H9 (cell line): ENCODE measurements at regions not wholly inside any gene's neighbourhood (a gene's known extent, or its start where the extent isn't known, plus 50 kb on each side); places are given as distances from the start of the nearest gene placed in this dataset.

Experiments
- DNase-seq: peaks from one replicate; pipeline ENCODE4 v3.0.0-alpha.2; 2017
- H2AFZ ChIP-seq: one replicate; pipeline ENCODE4 v1.6.1; 2013; ENCODE audit warnings: mild to moderate bottlenecking, low read length, control low read depth, moderate library complexity
- H2AK5ac ChIP-seq: 2 replicates; pipeline ENCODE4 v1.6.1; 2013; ENCODE audit warnings: low read length, control low read depth, mixed read lengths; ENCODE audit not compliant: insufficient read length
- H2BK120ac ChIP-seq: one replicate; pipeline ENCODE4 v1.6.1; 2013; ENCODE audit warnings: low read depth, mild to moderate bottlenecking, low read length, control low read depth, inconsistent platforms; ENCODE audit not compliant: poor library complexity, severe bottlenecking
- H2BK12ac ChIP-seq: 2 replicates; pipeline ENCODE4 v1.6.1; 2013; ENCODE audit warnings: low read length, control low read depth, mixed read lengths, low read depth; ENCODE audit not compliant: insufficient read length
- H2BK15ac ChIP-seq: 2 replicates; pipeline ENCODE4 v1.6.1; 2013; ENCODE audit warnings: low read depth, low read length, control low read depth
- H2BK20ac ChIP-seq: one replicate; pipeline ENCODE4 v1.6.1; 2013; ENCODE audit warnings: low read depth, mild to moderate bottlenecking, low read length, control low read depth, inconsistent platforms; ENCODE audit not compliant: poor library complexity, severe bottlenecking
- H2BK5ac ChIP-seq: 2 replicates; pipeline ENCODE4 v1.6.1; 2013; ENCODE audit warnings: low read length, control low read depth, mixed read lengths; ENCODE audit not compliant: insufficient read length
- H3K14ac ChIP-seq: 2 replicates; pipeline ENCODE4 v1.6.1; 2013; ENCODE audit warnings: low read length, control low read depth; ENCODE audit not compliant: insufficient read depth
- H3K18ac ChIP-seq: 2 replicates; pipeline ENCODE4 v1.6.1; 2013; ENCODE audit warnings: low read depth, mild to moderate bottlenecking, mixed read lengths, low read length, control low read depth; ENCODE audit not compliant: insufficient read length
- H3K23ac ChIP-seq: 2 replicates; pipeline ENCODE4 v1.6.1; 2013; ENCODE audit warnings: low read length, control low read depth, mixed read lengths, low read depth; ENCODE audit not compliant: insufficient read length
- H3K23me2 ChIP-seq: 2 replicates; pipeline ENCODE4 v1.6.1; 2013; ENCODE audit warnings: low read depth, mild to moderate bottlenecking, mixed read lengths, low read length, control low read depth; ENCODE audit not compliant: insufficient read length, poor library complexity, severe bottlenecking
- H3K27ac ChIP-seq: 2 replicates; pipeline ENCODE4 v1.5.1; 2013; ENCODE audit warnings: low read length, control low read depth, mixed read lengths, low read depth; ENCODE audit not compliant: insufficient read length
- H3K27me3 ChIP-seq: 2 replicates; pipeline ENCODE4 v1.6.1; 2013; ENCODE audit warnings: low read length, control low read depth, inconsistent platforms; ENCODE audit not compliant: insufficient read depth
- H3K4ac ChIP-seq: 2 replicates; pipeline ENCODE4 v1.6.1; 2013; ENCODE audit warnings: low read depth, mild to moderate bottlenecking, control low read depth, inconsistent platforms, low read length, moderate library complexity
- H3K4me1 ChIP-seq: 2 replicates; pipeline ENCODE4 v1.6.1; 2013; ENCODE audit warnings: low read length, control low read depth, inconsistent platforms; ENCODE audit not compliant: insufficient read depth
- H3K4me2 ChIP-seq: 2 replicates; pipeline ENCODE4 v1.6.1; 2013; ENCODE audit warnings: low read length, control low read depth, mixed read lengths; ENCODE audit not compliant: insufficient read length, insufficient read depth
- H3K56ac ChIP-seq: 2 replicates; pipeline ENCODE4 v1.6.1; 2013; ENCODE audit warnings: low read depth, mild to moderate bottlenecking, mixed read lengths, low read length, control low read depth; ENCODE audit not compliant: insufficient read length
- H3K79me1 ChIP-seq: 2 replicates; pipeline ENCODE4 v1.6.1; 2013; ENCODE audit warnings: low read depth, mild to moderate bottlenecking, moderate library complexity, low read length, control low read depth, inconsistent platforms; ENCODE audit not compliant: insufficient read depth, poor library complexity, severe bottlenecking
- H3K79me2 ChIP-seq: 2 replicates; pipeline ENCODE4 v1.6.1; 2013; ENCODE audit warnings: low read length, control low read depth, inconsistent platforms; ENCODE audit not compliant: insufficient read depth
- H3K9ac ChIP-seq: 2 replicates; pipeline ENCODE4 v1.6.1; 2013; ENCODE audit warnings: low read length, control low read depth, mixed read lengths; ENCODE audit not compliant: insufficient read length; ENCODE audit errors: extremely low read depth
- H3K9me3 ChIP-seq: one replicate; pipeline ENCODE4 v1.6.1; 2013; ENCODE audit warnings: low read depth, low read length, inconsistent platforms; ENCODE audit not compliant: control insufficient read depth
- H3T11ph ChIP-seq: one replicate; pipeline ENCODE4 v1.6.1; 2013; ENCODE audit warnings: mild to moderate bottlenecking, low read length, control low read depth, inconsistent platforms
- H4K20me1 ChIP-seq: one replicate; pipeline ENCODE4 v1.6.1; 2013; ENCODE audit not compliant: control insufficient read depth, insufficient read length, insufficient read depth
- H4K5ac ChIP-seq: 2 replicates; pipeline ENCODE4 v1.6.1; 2013; ENCODE audit warnings: low read depth, mild to moderate bottlenecking, mixed read lengths, low read length, control low read depth; ENCODE audit not compliant: insufficient read length
- H4K8ac ChIP-seq: replicated peaks from 2 replicates; pipeline ENCODE4 v1.6.1; 2013; ENCODE audit warnings: low read length, control low read depth, mixed read lengths, low read depth; ENCODE audit not compliant: insufficient read length
- H4K91ac ChIP-seq: 2 replicates; pipeline ENCODE4 v1.6.1; 2013; ENCODE audit warnings: low read depth, mild to moderate bottlenecking, moderate library complexity, mixed read lengths, low read length, control low read depth; ENCODE audit not compliant: insufficient read length
- H3K27ac Mint-ChIP-seq, 3 experiments: 2 replicates in 2 of 3; 3 replicates in 1 of 3; pipeline ENCODE4 v1.8.0; 2020 to 2021; ENCODE audit warnings: mixed read lengths in 3 of 3, mild to moderate bottlenecking in 1 of 3, moderate library complexity in 1 of 3
- H3K27me3 Mint-ChIP-seq: 2 replicates; pipeline ENCODE4 v1.8.0; 2021; ENCODE audit warnings: low read depth, mild to moderate bottlenecking, moderate library complexity, mixed read lengths
- H3K36me3 Mint-ChIP-seq, 3 experiments: 2 replicates in 2 of 3; 3 replicates in 1 of 3; pipeline ENCODE4 v1.8.0; 2020 to 2021; ENCODE audit warnings: low read depth in 3 of 3, mixed read lengths in 3 of 3; ENCODE audit not compliant: insufficient read depth in 1 of 3
- H3K4me1 Mint-ChIP-seq, 2 experiments: 2 replicates each; pipeline ENCODE4 v1.8.0; 2020; ENCODE audit warnings: mixed read lengths in 2 of 2
- H3K4me3 Mint-ChIP-seq, 2 experiments: 2 replicates in 1 of 2; 3 replicates in 1 of 2; pipeline ENCODE4 v1.8.0; 2020 to 2021; ENCODE audit warnings: mild to moderate bottlenecking in 2 of 2, mixed read lengths in 2 of 2, moderate library complexity in 1 of 2
- H3K9me3 Mint-ChIP-seq, 2 experiments: 2 replicates in 1 of 2; 3 replicates in 1 of 2; pipeline ENCODE4 v1.8.0; 2020; ENCODE audit warnings: mild to moderate bottlenecking in 2 of 2, mixed read lengths in 2 of 2, moderate library complexity in 1 of 2
- WGBS: extraction: QIAGEN DNeasy Blood & Tissue Kit; methylation state at CpG from one replicate; pipeline ENCODE4 v1.1.7; 2013; ENCODE audit warnings: missing lambda C conversion rate, low lambda C conversion rate, mixed read lengths; ENCODE audit not compliant: insufficient read length; ENCODE audit errors: extremely low coverage; 5-methylcytosine and 5-hydroxymethylcytosine counted together
- TF ChIP-seq, protein P1 (sequence below): fragments of 200-600 bp; sonication (generic); conservative IDR thresholded peaks from 3 replicates; pipeline ENCODE4 v1.8.0; 2021; ENCODE audit warnings: antibody characterized with exemption, mild to moderate bottlenecking

DNA sequence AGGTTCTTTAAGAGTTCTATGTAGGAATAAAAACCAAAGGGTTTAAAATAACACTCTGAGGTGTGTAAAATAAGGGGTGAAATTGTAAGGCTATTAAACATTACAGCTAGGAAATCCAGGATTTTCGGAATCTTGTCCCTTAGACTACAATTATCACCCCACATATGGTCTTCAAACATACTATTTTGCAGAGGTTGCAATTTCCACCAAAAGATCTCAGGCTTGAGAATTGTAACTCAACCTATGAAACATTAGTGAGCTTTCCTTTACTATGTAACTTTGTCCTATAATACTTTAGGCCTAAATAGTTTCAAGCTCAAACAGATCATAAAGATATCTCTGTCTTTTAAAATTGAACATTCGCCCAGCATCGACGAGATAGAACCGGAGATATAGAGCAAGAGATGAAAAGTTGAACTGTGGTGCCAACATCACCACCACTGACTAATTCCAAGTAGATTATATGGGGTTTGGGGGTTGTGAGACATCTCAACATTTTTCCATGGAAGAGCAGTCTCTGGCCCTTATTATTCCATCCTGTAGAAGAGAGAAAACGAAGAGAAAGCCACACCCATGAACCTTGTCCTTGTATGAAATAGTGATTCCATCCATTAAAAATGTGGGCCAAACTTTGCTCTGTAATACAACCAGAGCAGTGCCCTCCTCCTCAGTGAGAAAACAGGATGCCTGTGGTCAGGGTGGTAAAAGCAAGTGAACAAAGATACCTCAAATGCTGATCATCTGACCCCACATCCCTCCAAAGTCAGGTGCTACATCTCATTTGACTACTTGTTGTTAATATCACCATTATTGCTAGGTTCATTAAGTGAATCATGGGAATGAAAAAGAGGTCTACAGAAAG lies 284.5 kb upstream of the GJE1 start:
- H3K27me3 Mint-ChIP-seq = no peaks in the 10 kb centered on the region
- TF ChIP-seq, protein P1, sequence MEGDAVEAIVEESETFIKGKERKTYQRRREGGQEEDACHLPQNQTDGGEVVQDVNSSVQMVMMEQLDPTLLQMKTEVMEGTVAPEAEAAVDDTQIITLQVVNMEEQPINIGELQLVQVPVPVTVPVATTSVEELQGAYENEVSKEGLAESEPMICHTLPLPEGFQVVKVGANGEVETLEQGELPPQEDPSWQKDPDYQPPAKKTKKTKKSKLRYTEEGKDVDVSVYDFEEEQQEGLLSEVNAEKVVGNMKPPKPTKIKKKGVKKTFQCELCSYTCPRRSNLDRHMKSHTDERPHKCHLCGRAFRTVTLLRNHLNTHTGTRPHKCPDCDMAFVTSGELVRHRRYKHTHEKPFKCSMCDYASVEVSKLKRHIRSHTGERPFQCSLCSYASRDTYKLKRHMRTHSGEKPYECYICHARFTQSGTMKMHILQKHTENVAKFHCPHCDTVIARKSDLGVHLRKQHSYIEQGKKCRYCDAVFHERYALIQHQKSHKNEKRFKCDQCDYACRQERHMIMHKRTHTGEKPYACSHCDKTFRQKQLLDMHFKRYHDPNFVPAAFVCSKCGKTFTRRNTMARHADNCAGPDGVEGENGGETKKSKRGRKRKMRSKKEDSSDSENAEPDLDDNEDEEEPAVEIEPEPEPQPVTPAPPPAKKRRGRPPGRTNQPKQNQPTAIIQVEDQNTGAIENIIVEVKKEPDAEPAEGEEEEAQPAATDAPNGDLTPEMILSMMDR = no peak

More for the DNA sequence above, 284.5 kb upstream of the GJE1 start:
- H3K4me1 Mint-ChIP-seq = peaks cover 5 to 8% of the 10 kb centered on the region in 2 experiments; a peak in 3 of 4 replicates
- H4K91ac ChIP-seq = no peak overlapping the region
- H3K23ac ChIP-seq = no peak overlapping the region
- H4K20me1 ChIP-seq = no peaks in the 10 kb centered on the region
- no peak overlapping the region for H2BK5ac ChIP-seq
- DNase-seq = no peak
- H4K5ac ChIP-seq = no peak overlapping the region
- no peaks in the 10 kb centered on the region for H3K27me3 ChIP-seq
- H3K79me1 ChIP-seq = no peaks in the 10 kb centered on the region
- H3K79me2 ChIP-seq = no peaks in the 10 kb centered on the region
- no peaks in the 10 kb centered on the region for H3K9me3 ChIP-seq
- no peak overlapping the region for H2AK5ac ChIP-seq
- H3K4me2 ChIP-seq = no peak overlapping the region
- no peaks in the 10 kb centered on the region for H3K36me3 Mint-ChIP-seq
- WGBS = no CpG with 5 or more reads among the region's 6 CpGs
- H3K9me3 Mint-ChIP-seq = no peaks in the 10 kb centered on the region
- H3K4me3 Mint-ChIP-seq = no peak overlapping the region
- H3K23me2 ChIP-seq = no peaks in the 10 kb centered on the region
- H2BK15ac ChIP-seq = no peak overlapping the region
- H3K18ac ChIP-seq = no peak overlapping the region
- no peak overlapping the region for H3T11ph ChIP-seq
- no peak overlapping the region for H2BK20ac ChIP-seq
- no peak overlapping the region for H3K14ac ChIP-seq
- H4K8ac ChIP-seq = no peak overlapping the region
- no peak overlapping the region for H2AFZ ChIP-seq
- H3K4ac ChIP-seq = no peak overlapping the region
- H3K56ac ChIP-seq = no peak overlapping the region
- H3K27ac ChIP-seq = no peak overlapping the region
- H2BK12ac ChIP-seq = no peak overlapping the region
- no peak overlapping the region for H3K27ac Mint-ChIP-seq
- no peaks in the 10 kb centered on the region for H3K4me1 ChIP-seq
- no peak overlapping the region for H2BK120ac ChIP-seq
- no peak overlapping the region for H3K9ac ChIP-seq
